GM06990 (cell line): ENCODE measurements at regions not wholly inside any gene's neighbourhood (a gene's known extent, or its start where the extent isn't known, plus 50 kb on each side); places are given as distances from the start of the nearest gene placed in this dataset.

Source experiments
- DNase-seq: peaks from one replicate; pipeline ENCODE4 v3.0.0-alpha.2; 2011; ENCODE audit not compliant: insufficient read length; ENCODE audit errors: extremely low read depth
- H3K27me3 ChIP-seq: replicated peaks from 2 replicates; pipeline ENCODE4 v1.6.0; 2011; ENCODE audit warnings: low read length; ENCODE audit not compliant: control insufficient read depth, insufficient read depth
- H3K36me3 ChIP-seq: 2 replicates; pipeline ENCODE4 v1.5.1; 2011; ENCODE audit warnings: low read length; ENCODE audit not compliant: control insufficient read depth, insufficient read depth
- H3K4me3 ChIP-seq: replicated peaks from 2 replicates; pipeline ENCODE4 v1.5.1; 2011; ENCODE audit warnings: low read depth, mild to moderate bottlenecking, control low read depth, low read length
- CTCF ChIP-seq: IDR thresholded peaks from 2 replicates; pipeline ENCODE4 v1.5.1; 2011; ENCODE audit warnings: low read length, control low read depth, mild to moderate bottlenecking, inconsistent platforms; ENCODE audit not compliant: insufficient read depth, poor library complexity, severe bottlenecking

GRCh38 chr4:115331241-115331640 is 217.8 kb upstream of the NDST4 start:
- TF ChIP-seq CTCF: no peak
- Histone ChIP-seq H3K27me3 (no peaks in the 10 kb centered on the region), H3K36me3 (no peaks in the 10 kb centered on the region), H3K4me3 (no peak overlapping the region)
- DNase-seq: no peak

- H3K27me3 ChIP-seq: no peaks in the 10 kb centered on the region
- no peak for TF ChIP-seq CTCF
- no peak for DNase-seq
- H3K36me3 ChIP-seq: no peaks in the 10 kb centered on the region
- no peak overlapping the region for H3K4me3 ChIP-seq
These were observed 212.4 kb upstream of the NDST4 start for GRCh38 chr4:115325836-115326235.

GRCh38 chr4:115323106-115323707 is 209.8 kb upstream of the NDST4 start:
- H3K4me3 ChIP-seq: no peak overlapping the region
- no peak for TF ChIP-seq CTCF
- H3K27me3 ChIP-seq: no peaks in the 10 kb centered on the region
- no peaks in the 10 kb centered on the region for H3K36me3 ChIP-seq
- no peak for DNase-seq

GRCh38 chr4:115315182-115315581 is 201.8 kb upstream of the NDST4 start:
- Histone ChIP-seq H3K4me3 (no peak overlapping the region), H3K36me3 (no peaks in the 10 kb centered on the region), H3K27me3 (no peaks in the 10 kb centered on the region)
- TF ChIP-seq CTCF: no peak
- DNase-seq: no peak

- no peaks in the 10 kb centered on the region for H3K27me3 ChIP-seq
- no peaks in the 10 kb centered on the region for H3K36me3 ChIP-seq
- H3K4me3 ChIP-seq: no peak overlapping the region
- no peak for TF ChIP-seq CTCF
- no peak for DNase-seq
These were observed 197.2 kb upstream of the NDST4 start for GRCh38 chr4:115310641-115311040.

- no peaks in the 10 kb centered on the region for H3K27me3 ChIP-seq
- TF ChIP-seq CTCF: no peak
- DNase-seq: no peak
- no peaks in the 10 kb centered on the region for H3K36me3 ChIP-seq
- H3K4me3 ChIP-seq: no peak overlapping the region
These were observed 181.3 kb upstream of the NDST4 start for GRCh38 chr4:115294717-115295116.
